Liver (tissue), 8 donors: ENCODE measurements at regions not wholly inside any gene's neighbourhood (a gene's known extent, or its start where the extent isn't known, plus 50 kb on each side); places are given as distances from the start of the nearest gene placed in this dataset.

Source experiments
- DNase-seq: peaks from one replicate; pipeline ENCODE4 v3.0.0-alpha.2; 2017; ENCODE audit warnings: low spot score
- H3K27ac ChIP-seq, 2 donors: one replicate each; pipeline ENCODE4 v1.7.0; 2013; ENCODE audit warnings: inconsistent platforms in 2 of 2, low read length in 2 of 2, control low read depth in 1 of 2, low read depth in 1 of 2, mild to moderate bottlenecking in 1 of 2
- H3K27me3 ChIP-seq, 4 donors: one replicate each; pipeline versions ENCODE4 v1.6.1 to v1.7.0; 2013; ENCODE audit warnings: low read length in 3 of 4, inconsistent platforms in 1 of 4, mild to moderate bottlenecking in 1 of 4, moderate library complexity in 1 of 4; ENCODE audit not compliant: control insufficient read depth in 4 of 4, insufficient read depth in 4 of 4
- H3K36me3 ChIP-seq, 4 donors: one replicate each; pipeline versions ENCODE4 v1.6.1 to v1.7.0; 2013; ENCODE audit warnings: low read length in 3 of 4, mild to moderate bottlenecking in 3 of 4, low read depth in 1 of 4, moderate library complexity in 1 of 4; ENCODE audit not compliant: control insufficient read depth in 4 of 4, insufficient read depth in 3 of 4
- H3K4me1 ChIP-seq, 4 donors: one replicate each; pipeline versions ENCODE4 v1.6.1 to v1.7.0; 2013; ENCODE audit warnings: low read length in 3 of 4, mild to moderate bottlenecking in 3 of 4, moderate library complexity in 1 of 4; ENCODE audit not compliant: control insufficient read depth in 4 of 4, insufficient read depth in 4 of 4
- H3K4me3 ChIP-seq, 3 donors: one replicate each; pipeline versions ENCODE4 v1.6.1 to v1.7.0; 2013; ENCODE audit warnings: low read length in 3 of 3, control low read depth in 1 of 3, low read depth in 1 of 3, mild to moderate bottlenecking in 1 of 3
- H3K9ac ChIP-seq, 2 donors: one replicate each; pipeline ENCODE4 v1.7.0; 2013; ENCODE audit warnings: low read length in 2 of 2, mild to moderate bottlenecking in 2 of 2, moderate library complexity in 2 of 2, control low read depth in 1 of 2, low read depth in 1 of 2
- H3K9me3 ChIP-seq, 4 donors: one replicate each; pipeline versions ENCODE4 v1.6.1 to v1.7.0; 2013; ENCODE audit warnings: low read length in 3 of 4; ENCODE audit not compliant: control insufficient read depth in 4 of 4
- EGR1 ChIP-seq, 2 donors: IDR thresholded peaks; 2 replicates each; pipeline ENCODE4 v1.6.1; 2016 to 2018; ENCODE audit warnings: antibody characterized with exemption in 2 of 2, low read depth in 2 of 2
- FOXA1 ChIP-seq: IDR thresholded peaks from 2 replicates; pipeline ENCODE4 v1.6.1; 2016; ENCODE audit warnings: antibody characterized with exemption
- FOXA2 ChIP-seq: IDR thresholded peaks from 2 replicates; pipeline ENCODE4 v1.6.1; 2016; ENCODE audit warnings: antibody characterized with exemption
- GABPA ChIP-seq, 2 donors: IDR thresholded peaks in 1 of 2; conservative IDR thresholded peaks in 1 of 2; 2 replicates each; pipeline ENCODE4 v1.6.1; 2016; ENCODE audit warnings: antibody characterized with exemption in 2 of 2, mild to moderate bottlenecking in 1 of 2, moderate library complexity in 1 of 2
- HNF4A ChIP-seq, 2 donors: conservative IDR thresholded peaks; 2 replicates each; pipeline ENCODE4 v1.6.1; 2016; ENCODE audit warnings: antibody characterized with exemption in 2 of 2, mild to moderate bottlenecking in 2 of 2
- HNF4G ChIP-seq: IDR thresholded peaks from 2 replicates; pipeline ENCODE4 v1.6.1; 2016; ENCODE audit warnings: antibody characterized with exemption
- JUND ChIP-seq, 2 donors: IDR thresholded peaks; 2 replicates each; pipeline ENCODE4 v1.6.1; 2016; ENCODE audit warnings: antibody characterized with exemption in 2 of 2
- NR2F2 ChIP-seq: IDR thresholded peaks from 2 replicates; pipeline ENCODE4 v1.6.1; 2016; ENCODE audit warnings: antibody characterized with exemption
- RAD21 ChIP-seq, 2 donors: IDR thresholded peaks; 2 replicates each; pipeline ENCODE4 v1.6.1; 2016; ENCODE audit warnings: antibody characterized with exemption in 2 of 2, mild to moderate bottlenecking in 2 of 2
- RXRA ChIP-seq, 2 donors: IDR thresholded peaks; 2 replicates each; pipeline ENCODE4 v1.6.1; 2017 to 2018; ENCODE audit warnings: antibody characterized with exemption in 2 of 2, mild to moderate bottlenecking in 1 of 2
- SP1 ChIP-seq: IDR thresholded peaks from 2 replicates; pipeline ENCODE4 v1.6.1; 2018; ENCODE audit warnings: antibody characterized with exemption, mild to moderate bottlenecking
- TAF1 ChIP-seq: conservative IDR thresholded peaks from 2 replicates; pipeline ENCODE4 v1.6.1; 2016; ENCODE audit warnings: antibody characterized with exemption, mild to moderate bottlenecking
- YY1 ChIP-seq: IDR thresholded peaks from 2 replicates; pipeline ENCODE4 v1.6.1; 2016; ENCODE audit warnings: antibody characterized with exemption, mild to moderate bottlenecking
- WGBS: extraction: QIAGEN DNeasy Blood & Tissue Kit; methylation state at CpG from one replicate; pipeline ENCODE4 v1.1.7; 2013; 5-methylcytosine and 5-hydroxymethylcytosine counted together
- TF ChIP-seq, protein P1 (sequence below): IDR thresholded peaks from 2 replicates; pipeline ENCODE4 v1.6.1; 2016; ENCODE audit warnings: antibody characterized with exemption
- TF ChIP-seq, protein P2 (sequence below): IDR thresholded peaks from 2 replicates; pipeline ENCODE4 v1.6.1; 2016; ENCODE audit warnings: antibody characterized with exemption, mild to moderate bottlenecking
- TF ChIP-seq, protein P3 (sequence below): fragments of 150-350 bp; IDR thresholded peaks from 2 replicates; pipeline ENCODE4 v1.5.1; 2017; ENCODE audit warnings: improper control_type of control experiment, low read depth, low read length; ENCODE audit not compliant: missing input control
- TF ChIP-seq, protein P4 (sequence below): IDR thresholded peaks from 2 replicates; pipeline ENCODE4 v1.6.1; 2016; ENCODE audit warnings: antibody characterized with exemption
- TF ChIP-seq, protein P5 (sequence below): IDR thresholded peaks from 2 replicates; pipeline ENCODE4 v1.6.1; 2016; ENCODE audit warnings: antibody characterized with exemption
- donor health status: healthy.
- donor health status: healthy.
- donor health status: healthy.
- donor health status: healthy.
- donor health status: healthy.

DNA sequence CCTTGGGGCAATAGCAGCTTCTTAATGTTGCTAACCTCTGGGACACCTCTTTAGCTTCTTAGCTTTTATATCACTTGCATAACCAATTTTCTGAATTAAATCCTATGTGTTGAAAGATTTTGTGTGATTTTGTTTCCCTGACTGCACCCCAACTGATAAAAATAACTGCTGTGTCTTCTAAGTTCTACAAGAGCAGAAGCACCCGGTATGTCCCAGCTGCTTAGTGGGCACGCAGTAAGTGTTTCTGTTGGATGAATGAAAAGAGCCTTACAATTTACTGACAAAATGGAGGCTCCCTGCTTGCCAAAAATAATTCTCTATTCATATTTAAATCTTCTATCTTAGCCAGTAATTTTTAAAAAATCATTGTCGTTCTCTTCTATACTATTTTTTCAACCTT lies 53.1 kb upstream of the GALNT5 start:
- TF ChIP-seq, protein P1, sequence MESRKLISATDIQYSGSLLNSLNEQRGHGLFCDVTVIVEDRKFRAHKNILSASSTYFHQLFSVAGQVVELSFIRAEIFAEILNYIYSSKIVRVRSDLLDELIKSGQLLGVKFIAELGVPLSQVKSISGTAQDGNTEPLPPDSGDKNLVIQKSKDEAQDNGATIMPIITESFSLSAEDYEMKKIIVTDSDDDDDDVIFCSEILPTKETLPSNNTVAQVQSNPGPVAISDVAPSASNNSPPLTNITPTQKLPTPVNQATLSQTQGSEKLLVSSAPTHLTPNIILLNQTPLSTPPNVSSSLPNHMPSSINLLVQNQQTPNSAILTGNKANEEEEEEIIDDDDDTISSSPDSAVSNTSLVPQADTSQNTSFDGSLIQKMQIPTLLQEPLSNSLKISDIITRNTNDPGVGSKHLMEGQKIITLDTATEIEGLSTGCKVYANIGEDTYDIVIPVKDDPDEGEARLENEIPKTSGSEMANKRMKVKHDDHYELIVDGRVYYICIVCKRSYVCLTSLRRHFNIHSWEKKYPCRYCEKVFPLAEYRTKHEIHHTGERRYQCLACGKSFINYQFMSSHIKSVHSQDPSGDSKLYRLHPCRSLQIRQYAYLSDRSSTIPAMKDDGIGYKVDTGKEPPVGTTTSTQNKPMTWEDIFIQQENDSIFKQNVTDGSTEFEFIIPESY: no peak
- TF ChIP-seq SP1: no peak
- no peak for TF ChIP-seq NR2F2
- no peak for TF ChIP-seq TAF1
- TF ChIP-seq, protein P2, sequence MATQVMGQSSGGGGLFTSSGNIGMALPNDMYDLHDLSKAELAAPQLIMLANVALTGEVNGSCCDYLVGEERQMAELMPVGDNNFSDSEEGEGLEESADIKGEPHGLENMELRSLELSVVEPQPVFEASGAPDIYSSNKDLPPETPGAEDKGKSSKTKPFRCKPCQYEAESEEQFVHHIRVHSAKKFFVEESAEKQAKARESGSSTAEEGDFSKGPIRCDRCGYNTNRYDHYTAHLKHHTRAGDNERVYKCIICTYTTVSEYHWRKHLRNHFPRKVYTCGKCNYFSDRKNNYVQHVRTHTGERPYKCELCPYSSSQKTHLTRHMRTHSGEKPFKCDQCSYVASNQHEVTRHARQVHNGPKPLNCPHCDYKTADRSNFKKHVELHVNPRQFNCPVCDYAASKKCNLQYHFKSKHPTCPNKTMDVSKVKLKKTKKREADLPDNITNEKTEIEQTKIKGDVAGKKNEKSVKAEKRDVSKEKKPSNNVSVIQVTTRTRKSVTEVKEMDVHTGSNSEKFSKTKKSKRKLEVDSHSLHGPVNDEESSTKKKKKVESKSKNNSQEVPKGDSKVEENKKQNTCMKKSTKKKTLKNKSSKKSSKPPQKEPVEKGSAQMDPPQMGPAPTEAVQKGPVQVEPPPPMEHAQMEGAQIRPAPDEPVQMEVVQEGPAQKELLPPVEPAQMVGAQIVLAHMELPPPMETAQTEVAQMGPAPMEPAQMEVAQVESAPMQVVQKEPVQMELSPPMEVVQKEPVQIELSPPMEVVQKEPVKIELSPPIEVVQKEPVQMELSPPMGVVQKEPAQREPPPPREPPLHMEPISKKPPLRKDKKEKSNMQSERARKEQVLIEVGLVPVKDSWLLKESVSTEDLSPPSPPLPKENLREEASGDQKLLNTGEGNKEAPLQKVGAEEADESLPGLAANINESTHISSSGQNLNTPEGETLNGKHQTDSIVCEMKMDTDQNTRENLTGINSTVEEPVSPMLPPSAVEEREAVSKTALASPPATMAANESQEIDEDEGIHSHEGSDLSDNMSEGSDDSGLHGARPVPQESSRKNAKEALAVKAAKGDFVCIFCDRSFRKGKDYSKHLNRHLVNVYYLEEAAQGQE: no peak
- no peak for TF ChIP-seq HNF4A (conservative IDR thresholded peaks at IDR 0.05)
- H3K9ac ChIP-seq: no peak overlapping the region
- 89% methylated on average over 3 of the region's 3 CpGs for WGBS

DNA sequence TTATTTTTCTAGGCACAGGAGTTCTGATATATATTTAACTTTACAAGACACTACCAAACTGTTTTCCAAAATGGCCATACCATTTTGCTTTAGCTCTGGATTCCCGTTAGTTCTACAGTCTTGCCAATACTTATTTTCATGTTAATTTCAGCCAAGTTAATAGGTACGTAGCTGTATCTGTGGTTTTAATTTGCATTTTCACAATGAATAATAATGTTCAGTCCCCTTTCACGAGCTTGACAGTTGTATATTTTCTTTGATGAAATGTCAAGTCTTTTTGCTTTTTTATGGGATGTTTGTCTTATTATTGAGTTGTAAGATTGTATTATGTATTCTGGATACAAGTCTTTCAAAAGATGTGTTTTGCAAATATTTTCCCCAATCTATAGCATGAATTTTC lies 50.6 kb upstream of the GALNT5 start:
- TF ChIP-seq GABPA (IDR thresholded peaks at IDR 0.05 in 1 of 2, conservative IDR thresholded peaks at IDR 0.05 in 1 of 2) (no peak), YY1 (no peak), NR2F2 (no peak), HNF4G (no peak), FOXA1 (no peak), TAF1 (no peak), JUND (IDR thresholded peaks at IDR 0.05) (no peak), RAD21 (IDR thresholded peaks at IDR 0.05) (no peak), HNF4A (conservative IDR thresholded peaks at IDR 0.05) (no peak), RXRA (IDR thresholded peaks at IDR 0.05) (no peak), FOXA2 (no peak), SP1 (no peak), EGR1 (IDR thresholded peaks at IDR 0.05; ENCODE audit: low read depth in 2 of 2) (no peak)
- TF ChIP-seq, protein P2: no peak
- TF ChIP-seq, protein P3, sequence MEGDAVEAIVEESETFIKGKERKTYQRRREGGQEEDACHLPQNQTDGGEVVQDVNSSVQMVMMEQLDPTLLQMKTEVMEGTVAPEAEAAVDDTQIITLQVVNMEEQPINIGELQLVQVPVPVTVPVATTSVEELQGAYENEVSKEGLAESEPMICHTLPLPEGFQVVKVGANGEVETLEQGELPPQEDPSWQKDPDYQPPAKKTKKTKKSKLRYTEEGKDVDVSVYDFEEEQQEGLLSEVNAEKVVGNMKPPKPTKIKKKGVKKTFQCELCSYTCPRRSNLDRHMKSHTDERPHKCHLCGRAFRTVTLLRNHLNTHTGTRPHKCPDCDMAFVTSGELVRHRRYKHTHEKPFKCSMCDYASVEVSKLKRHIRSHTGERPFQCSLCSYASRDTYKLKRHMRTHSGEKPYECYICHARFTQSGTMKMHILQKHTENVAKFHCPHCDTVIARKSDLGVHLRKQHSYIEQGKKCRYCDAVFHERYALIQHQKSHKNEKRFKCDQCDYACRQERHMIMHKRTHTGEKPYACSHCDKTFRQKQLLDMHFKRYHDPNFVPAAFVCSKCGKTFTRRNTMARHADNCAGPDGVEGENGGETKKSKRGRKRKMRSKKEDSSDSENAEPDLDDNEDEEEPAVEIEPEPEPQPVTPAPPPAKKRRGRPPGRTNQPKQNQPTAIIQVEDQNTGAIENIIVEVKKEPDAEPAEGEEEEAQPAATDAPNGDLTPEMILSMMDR: no peak
- TF ChIP-seq, protein P1: no peak
- TF ChIP-seq, protein P4, sequence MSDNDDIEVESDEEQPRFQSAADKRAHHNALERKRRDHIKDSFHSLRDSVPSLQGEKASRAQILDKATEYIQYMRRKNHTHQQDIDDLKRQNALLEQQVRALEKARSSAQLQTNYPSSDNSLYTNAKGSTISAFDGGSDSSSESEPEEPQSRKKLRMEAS: no peak
- TF ChIP-seq, protein P5, sequence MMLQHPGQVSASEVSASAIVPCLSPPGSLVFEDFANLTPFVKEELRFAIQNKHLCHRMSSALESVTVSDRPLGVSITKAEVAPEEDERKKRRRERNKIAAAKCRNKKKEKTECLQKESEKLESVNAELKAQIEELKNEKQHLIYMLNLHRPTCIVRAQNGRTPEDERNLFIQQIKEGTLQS: no peak
- Histone ChIP-seq H3K4me3 (no peak overlapping the region), H3K27ac (no peak overlapping the region), H3K27me3 (no peaks in the 10 kb centered on the region), H3K9ac (no peak overlapping the region), H3K4me1 (no peaks in the 10 kb centered on the region), H3K9me3 (no peaks in the 10 kb centered on the region), H3K36me3 (no peaks in the 10 kb centered on the region)
- no peak for DNase-seq
- 66% methylated on average over 3 of the region's 3 CpGs for WGBS

More for the DNA sequence above, 53.1 kb upstream of the GALNT5 start:
- Histone ChIP-seq H3K27me3 (no peaks in the 10 kb centered on the region), H3K4me3 (no peak overlapping the region), H3K36me3 (no peaks in the 10 kb centered on the region), H3K4me1 (no peaks in the 10 kb centered on the region), H3K27ac (no peak overlapping the region), H3K9me3 (no peaks in the 10 kb centered on the region)
- no peak for DNase-seq
